Keratinocyte (primary cell): ENCODE measurements at regions not wholly inside any gene's neighbourhood (a gene's known extent, or its start where the extent isn't known, plus 50 kb on each side); places are given as distances from the start of the nearest gene placed in this dataset.

Experiments
- DNase-seq: peaks from one replicate; pipeline ENCODE4 v3.0.0-alpha.2; 2011; ENCODE audit warnings: low read depth, missing footprints, low spot score
- FAIRE-seq: peaks from 2 replicates; lab custom pipeline; 2011; peaks lifted over from hg19 to GRCh38; lab: Jason Lieb, UNC
- H2AFZ ChIP-seq: 2 replicates; pipeline ENCODE4 v1.6.0; 2012; ENCODE audit warnings: low read length, control low read depth, inconsistent platforms; ENCODE audit not compliant: control insufficient read depth
- H3K27ac ChIP-seq: 2 replicates; pipeline ENCODE4 v1.5.1; 2011; ENCODE audit warnings: low read length; ENCODE audit not compliant: control insufficient read depth, insufficient read depth
- H3K27me3 ChIP-seq: 3 replicates; pipeline ENCODE4 v1.6.0; 2011; ENCODE audit warnings: low read length; ENCODE audit not compliant: control insufficient read depth, insufficient read depth; ENCODE audit errors: extremely low read depth
- H3K36me3 ChIP-seq, 2 experiments: 2 replicates in 1 of 2; 3 replicates in 1 of 2; pipeline ENCODE4 v1.5.1; 2011; ENCODE audit warnings: low read length in 2 of 2, mild to moderate bottlenecking in 1 of 2; ENCODE audit not compliant: control insufficient read depth in 2 of 2, insufficient read depth in 2 of 2; ENCODE audit errors: extremely low read depth in 1 of 2
- H3K4me1 ChIP-seq: 3 replicates; pipeline ENCODE4 v1.5.1; 2011; ENCODE audit warnings: low read length; ENCODE audit not compliant: control insufficient read depth, insufficient read depth; ENCODE audit errors: extremely low read depth
- H3K4me2 ChIP-seq: 3 replicates; pipeline ENCODE4 v1.6.0; 2011; ENCODE audit warnings: low read depth, low read length; ENCODE audit not compliant: control insufficient read depth, insufficient read depth; ENCODE audit errors: extremely low read depth
- H3K4me3 ChIP-seq, 3 experiments: fragments of 200-600 bp in 1 of 3; sonication (generic) in 1 of 3; 2 replicates in 2 of 3; 3 replicates in 1 of 3; pipeline ENCODE4 v1.5.1; 2011 to 2016; ENCODE audit warnings: low read length in 3 of 3, mild to moderate bottlenecking in 3 of 3, control low read depth in 2 of 3, inconsistent platforms in 1 of 3, low read depth in 1 of 3, mixed read lengths in 1 of 3, mixed run types in 1 of 3, moderate library complexity in 1 of 3; ENCODE audit not compliant: control insufficient read depth in 2 of 3, insufficient read depth in 2 of 3; ENCODE audit errors: extremely low read depth in 1 of 3
- H3K79me2 ChIP-seq: 2 replicates; pipeline ENCODE4 v1.6.0; 2012; ENCODE audit warnings: low read length; ENCODE audit not compliant: control insufficient read depth, insufficient read depth
- H3K9ac ChIP-seq: 3 replicates; pipeline ENCODE4 v1.6.0; 2011; ENCODE audit warnings: low read length; ENCODE audit not compliant: control insufficient read depth, insufficient read depth; ENCODE audit errors: extremely low read depth
- H3K9me1 ChIP-seq: 3 replicates; pipeline ENCODE4 v1.6.0; 2011; ENCODE audit warnings: low read length; ENCODE audit not compliant: control insufficient read depth, insufficient read depth; ENCODE audit errors: extremely low read depth
- H3K9me3 ChIP-seq: 2 replicates; pipeline ENCODE4 v1.5.1; 2012; ENCODE audit warnings: low read depth, low read length; ENCODE audit not compliant: control insufficient read depth
- H4K20me1 ChIP-seq: 3 replicates; pipeline ENCODE4 v1.6.0; 2011; ENCODE audit warnings: low read length; ENCODE audit not compliant: control insufficient read depth, insufficient read depth; ENCODE audit errors: extremely low read depth
- CTCF ChIP-seq, 3 experiments: IDR thresholded peaks in 1 of 3; conservative IDR thresholded peaks in 1 of 3; optimal IDR thresholded peaks in 1 of 3; 2 replicates in 2 of 3; 3 replicates in 1 of 3; pipeline versions ENCODE3 to v1.5.1; 2011; ENCODE audit warnings: low read length in 3 of 3, mild to moderate bottlenecking in 3 of 3, moderate library complexity in 2 of 3, control low read depth in 1 of 3, inconsistent platforms in 1 of 3; ENCODE audit not compliant: insufficient read depth in 2 of 3; ENCODE audit errors: extremely low read depth in 1 of 3
- EZH2 ChIP-seq: IDR thresholded peaks from one replicate; pipeline ENCODE4 v1.6.1; 2012; ENCODE audit warnings: inconsistent platforms, mild to moderate bottlenecking, low read length, moderate library complexity
- dilution Hi-C: fragments of 300-500 bp; cut with MboI; formaldehyde crosslinking; loops from one replicate; pipeline ENCODE4 v1.7.0; 2020; ENCODE audit warnings: low sequenced_read_pairs; ENCODE audit not compliant: extremely low pct_ligation_motif_present

- Histone ChIP-seq H3K9ac (no peak overlapping the region), H3K9me3 (no peaks in the 10 kb centered on the region), H3K9me1 (no peaks in the 10 kb centered on the region), H2AFZ (no peak overlapping the region), H4K20me1 (no peaks in the 10 kb centered on the region), H3K4me2 (no peak overlapping the region), H3K36me3 (no peaks in the 10 kb centered on the region), H3K4me3 (no peak overlapping the region), H3K4me1 (peaks cover 11% of the 10 kb centered on the region), H3K79me2 (no peaks in the 10 kb centered on the region), H3K27ac (no peak overlapping the region), H3K27me3 (no peaks in the 10 kb centered on the region)
- dilution Hi-C loops: no loop called here
- no peak for FAIRE-seq
- no peak for TF ChIP-seq CTCF (optimal IDR thresholded peaks at IDR 0.05 in 1 of 3, IDR thresholded peaks at IDR 0.05 in 1 of 3, conservative IDR thresholded peaks at IDR 0.05 in 1 of 3; ENCODE audit: extremely low read depth in 1 of 3, insufficient read depth in 2 of 3, low read length in 3 of 3)
- no peak for TF ChIP-seq EZH2
- no peak for DNase-seq
Observed at GRCh38 chr13:79081942-79082341, 324.1 kb downstream of the RBM26 start.

- Histone ChIP-seq H2AFZ (peak overlapping the region; percentile 77), H3K9ac (no peak overlapping the region), H3K79me2 (no peaks in the 10 kb centered on the region), H3K4me1 (peaks cover 11% of the 10 kb centered on the region), H3K9me1 (no peaks in the 10 kb centered on the region), H3K36me3 (no peaks in the 10 kb centered on the region), H3K27me3 (no peaks in the 10 kb centered on the region), H3K4me2 (peak overlapping the region; percentile 49), H3K9me3 (no peaks in the 10 kb centered on the region), H4K20me1 (no peaks in the 10 kb centered on the region), H3K4me3 (no peak overlapping the region), H3K27ac (peak overlapping the region; percentile 1)
- dilution Hi-C loops: no loop called here
- FAIRE-seq: peak; percentile 75
- peak; percentile 50 for DNase-seq
- TF ChIP-seq CTCF (optimal IDR thresholded peaks at IDR 0.05 in 1 of 3, IDR thresholded peaks at IDR 0.05 in 1 of 3, conservative IDR thresholded peaks at IDR 0.05 in 1 of 3; ENCODE audit: extremely low read depth in 1 of 3, insufficient read depth in 2 of 3, low read length in 3 of 3) (no peak), EZH2 (no peak)
Observed at GRCh38 chr13:79079351-79079839, 326.7 kb downstream of the RBM26 start.
